Endodermal cell (in vitro differentiated cells): ENCODE measurements at regions not wholly inside any gene's neighbourhood (a gene's known extent, or its start where the extent isn't known, plus 50 kb on each side); places are given as distances from the start of the nearest gene placed in this dataset.

Experiments
- DNase-seq: peaks from one replicate; pipeline ENCODE4 v3.0.0-alpha.2; 2017
- H3K27ac ChIP-seq: 2 replicates; pipeline ENCODE4 v1.5.1; 2013; ENCODE audit warnings: mild to moderate bottlenecking, low read depth, low read length, moderate library complexity
- H3K27me3 ChIP-seq: 2 replicates; pipeline ENCODE4 v1.6.1; 2013; ENCODE audit warnings: mild to moderate bottlenecking, low read length, moderate library complexity; ENCODE audit not compliant: insufficient read depth, control insufficient read depth, poor library complexity, severe bottlenecking
- H3K36me3 ChIP-seq: 2 replicates; pipeline ENCODE4 v1.7.0; 2013; ENCODE audit warnings: mild to moderate bottlenecking, low read length, moderate library complexity; ENCODE audit not compliant: control insufficient read depth, insufficient read depth
- H3K4me1 ChIP-seq: one replicate; pipeline ENCODE4 v1.7.0; 2013; ENCODE audit warnings: low read length; ENCODE audit not compliant: control insufficient read depth, insufficient read depth
- H3K4me3 ChIP-seq: 2 replicates; pipeline ENCODE4 v1.5.1; 2013; ENCODE audit warnings: mild to moderate bottlenecking, low read length, moderate library complexity
- H3K9ac ChIP-seq: 2 replicates; pipeline ENCODE4 v1.6.1; 2013; ENCODE audit warnings: mild to moderate bottlenecking, low read length, moderate library complexity; ENCODE audit not compliant: poor library complexity, severe bottlenecking; ENCODE audit errors: extremely low read depth
- H3K9me3 ChIP-seq: 2 replicates; pipeline ENCODE4 v1.6.1; 2013; ENCODE audit warnings: mild to moderate bottlenecking, low read length, moderate library complexity; ENCODE audit not compliant: control insufficient read depth
- H3K27ac Mint-ChIP-seq: 2 replicates; pipeline ENCODE4 v1.8.0; 2020; ENCODE audit warnings: mixed read lengths
- H3K27me3 Mint-ChIP-seq: 2 replicates; pipeline ENCODE4 v1.8.0; 2021; ENCODE audit warnings: mild to moderate bottlenecking, mixed read lengths; ENCODE audit not compliant: insufficient read depth
- H3K36me3 Mint-ChIP-seq: 2 replicates; pipeline ENCODE4 v1.8.0; 2020; ENCODE audit warnings: low read depth, mixed read lengths
- H3K4me1 Mint-ChIP-seq: 2 replicates; pipeline ENCODE4 v1.8.0; 2020; ENCODE audit warnings: mixed read lengths
- H3K4me3 Mint-ChIP-seq: 2 replicates; pipeline ENCODE4 v1.8.0; 2020; ENCODE audit warnings: mild to moderate bottlenecking, moderate library complexity, mixed read lengths
- H3K9me3 Mint-ChIP-seq: 2 replicates; pipeline ENCODE4 v1.8.0; 2020; ENCODE audit warnings: mild to moderate bottlenecking, mixed read lengths
- WGBS, 2 experiments: methylation state at CpG; one replicate each; pipeline versions ENCODE4 v1.1.5 to v1.1.7; 2013; ENCODE audit warnings: missing lambda C conversion rate in 2 of 2, mixed read lengths in 1 of 2; ENCODE audit not compliant: insufficient coverage in 1 of 2, insufficient read length in 1 of 2; 5-methylcytosine and 5-hydroxymethylcytosine counted together
- TF ChIP-seq, protein P1 (sequence below): fragments of 200-600 bp; sonication (generic); conservative IDR thresholded peaks from 2 replicates; pipeline ENCODE4 v1.5.0; 2021; ENCODE audit warnings: antibody characterized with exemption, mild to moderate bottlenecking

DNA sequence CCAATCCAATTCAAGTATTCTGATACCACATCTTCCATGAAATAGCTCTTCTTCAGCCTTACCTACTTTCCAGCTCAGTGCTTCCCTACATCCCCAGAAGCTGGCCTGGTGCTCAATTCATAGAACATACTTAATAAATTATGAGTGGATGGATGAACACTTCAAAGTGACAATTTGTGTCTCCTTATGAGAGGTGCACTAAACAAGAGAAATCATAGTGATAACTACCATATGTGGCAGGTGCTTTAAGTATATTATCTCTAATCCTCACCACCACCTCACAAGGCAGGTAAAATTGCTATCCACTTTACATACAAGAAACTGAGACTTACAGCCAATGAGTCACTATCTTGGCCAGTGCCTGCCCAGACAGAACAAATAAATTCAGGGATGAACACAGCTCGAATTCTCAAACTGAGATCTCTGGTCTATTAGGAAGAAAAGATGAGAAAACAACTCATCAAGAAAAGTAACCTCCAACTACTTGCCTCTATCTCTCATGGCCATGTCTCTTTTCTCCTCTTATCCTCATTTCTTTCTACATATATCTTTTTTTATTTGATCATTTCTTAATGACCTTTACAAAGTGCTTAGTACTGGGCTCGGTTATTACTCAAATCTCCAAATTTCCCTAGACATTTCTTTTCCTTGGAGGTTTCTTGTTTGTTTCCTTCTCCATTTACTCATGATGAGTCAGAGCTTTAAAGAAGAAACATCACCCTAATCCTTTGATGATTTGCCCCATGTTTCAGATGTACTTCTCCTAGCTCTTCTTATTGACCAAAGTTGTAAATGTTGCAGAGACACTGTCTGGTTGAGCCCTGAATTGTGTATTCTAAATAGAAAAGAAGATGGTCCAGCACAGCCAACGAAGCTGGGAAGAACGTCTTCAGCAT lies 161.5 kb downstream of the RPS29 start:
- Mint-ChIP-seq H3K27me3 (peaks cover 5% of the 10 kb centered on the region), H3K36me3 (no peaks in the 10 kb centered on the region), H3K4me1 (peaks cover 4% of the 10 kb centered on the region), H3K4me3 (no peak overlapping the region), H3K27ac (no peak overlapping the region), H3K9me3 (no peaks in the 10 kb centered on the region)
- no peak overlapping the region for H3K27ac ChIP-seq
- no peaks in the 10 kb centered on the region for H3K9me3 ChIP-seq
- H3K4me1 ChIP-seq: no peaks in the 10 kb centered on the region
- WGBS, 2 experiments: 88 to 98% methylated on average over 4 of the region's 4 CpGs
- no peak for DNase-seq
- H3K27me3 ChIP-seq: no peaks in the 10 kb centered on the region
- no peak overlapping the region for H3K9ac ChIP-seq
- H3K4me3 ChIP-seq: no peak overlapping the region
- no peaks in the 10 kb centered on the region for H3K36me3 ChIP-seq
- TF ChIP-seq, protein P1, sequence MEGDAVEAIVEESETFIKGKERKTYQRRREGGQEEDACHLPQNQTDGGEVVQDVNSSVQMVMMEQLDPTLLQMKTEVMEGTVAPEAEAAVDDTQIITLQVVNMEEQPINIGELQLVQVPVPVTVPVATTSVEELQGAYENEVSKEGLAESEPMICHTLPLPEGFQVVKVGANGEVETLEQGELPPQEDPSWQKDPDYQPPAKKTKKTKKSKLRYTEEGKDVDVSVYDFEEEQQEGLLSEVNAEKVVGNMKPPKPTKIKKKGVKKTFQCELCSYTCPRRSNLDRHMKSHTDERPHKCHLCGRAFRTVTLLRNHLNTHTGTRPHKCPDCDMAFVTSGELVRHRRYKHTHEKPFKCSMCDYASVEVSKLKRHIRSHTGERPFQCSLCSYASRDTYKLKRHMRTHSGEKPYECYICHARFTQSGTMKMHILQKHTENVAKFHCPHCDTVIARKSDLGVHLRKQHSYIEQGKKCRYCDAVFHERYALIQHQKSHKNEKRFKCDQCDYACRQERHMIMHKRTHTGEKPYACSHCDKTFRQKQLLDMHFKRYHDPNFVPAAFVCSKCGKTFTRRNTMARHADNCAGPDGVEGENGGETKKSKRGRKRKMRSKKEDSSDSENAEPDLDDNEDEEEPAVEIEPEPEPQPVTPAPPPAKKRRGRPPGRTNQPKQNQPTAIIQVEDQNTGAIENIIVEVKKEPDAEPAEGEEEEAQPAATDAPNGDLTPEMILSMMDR: no peak

DNA sequence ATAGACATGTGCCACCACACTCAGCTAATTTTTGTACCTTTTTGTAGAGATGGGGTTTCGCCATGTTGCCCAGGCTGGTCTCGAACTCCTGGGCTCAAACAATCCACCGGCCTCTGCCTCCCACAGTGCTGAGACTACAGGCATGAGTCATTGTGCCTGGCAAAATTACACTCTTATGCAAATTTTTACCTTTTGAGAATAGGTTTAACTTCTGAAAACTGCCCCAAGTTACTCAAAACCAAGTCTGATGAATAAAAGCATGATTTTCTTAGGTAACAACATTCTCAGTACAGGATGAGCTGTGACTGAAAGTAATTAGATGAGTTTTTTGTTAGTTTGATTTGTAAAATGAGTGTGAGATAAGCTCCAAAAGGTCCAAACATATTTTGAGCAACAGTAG lies 166.0 kb downstream of the RPS29 start:
- H3K36me3 ChIP-seq: no peaks in the 10 kb centered on the region
- no peak overlapping the region for H3K9ac ChIP-seq
- H3K4me1 ChIP-seq: no peaks in the 10 kb centered on the region
- Mint-ChIP-seq H3K4me3 (no peak overlapping the region), H3K27ac (no peak overlapping the region), H3K4me1 (no peaks in the 10 kb centered on the region), H3K36me3 (no peaks in the 10 kb centered on the region), H3K27me3 (peaks cover 4% of the 10 kb centered on the region), H3K9me3 (no peaks in the 10 kb centered on the region)
- DNase-seq: no peak
- no peaks in the 10 kb centered on the region for H3K9me3 ChIP-seq
- TF ChIP-seq, protein P1: no peak
- H3K4me3 ChIP-seq: no peak overlapping the region
- 83 to 96% methylated on average over 3 of the region's 3 CpGs for whole genome bisulfite sequencing, 2 experiments
- no peak overlapping the region for H3K27ac ChIP-seq
- peaks cover 22% of the 10 kb centered on the region for H3K27me3 ChIP-seq

DNA sequence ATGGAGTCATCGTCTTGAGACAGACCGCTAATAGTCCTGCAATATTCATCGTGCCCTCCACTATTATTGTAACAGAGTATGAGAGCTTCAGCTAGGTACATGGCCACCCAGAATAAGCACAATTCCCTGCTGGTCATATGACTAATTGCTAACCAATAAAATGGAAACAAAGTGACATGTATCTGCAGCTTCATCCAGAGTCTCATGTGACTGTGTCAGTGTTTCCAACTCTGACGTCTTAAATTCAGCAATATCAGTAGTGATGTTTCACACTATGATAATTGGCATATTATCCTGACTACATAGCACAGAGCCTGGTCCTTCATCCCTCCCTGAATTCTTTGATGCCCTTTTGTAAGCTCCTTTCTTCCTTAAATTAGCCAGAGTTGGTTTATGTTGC lies 167.4 kb downstream of the RPS29 start:
- H3K4me3 Mint-ChIP-seq: no peak overlapping the region
- Histone ChIP-seq H3K4me3 (no peak overlapping the region), H3K27ac (no peak overlapping the region), H3K27me3 (peaks cover 37% of the 10 kb centered on the region), H3K36me3 (no peaks in the 10 kb centered on the region), H3K9me3 (no peaks in the 10 kb centered on the region), H3K9ac (no peak overlapping the region), H3K4me1 (no peaks in the 10 kb centered on the region)
- no peak for DNase-seq
- TF ChIP-seq, protein P1: no peak
- no peaks in the 10 kb centered on the region for H3K9me3 Mint-ChIP-seq
- 87 to 94% methylated on average over 3 to 4 of the region's 4 CpGs for WGBS, 2 experiments
- H3K36me3 Mint-ChIP-seq: no peaks in the 10 kb centered on the region
- H3K27ac Mint-ChIP-seq: no peak overlapping the region
- H3K27me3 Mint-ChIP-seq: peaks cover 5% of the 10 kb centered on the region
- no peaks in the 10 kb centered on the region for H3K4me1 Mint-ChIP-seq
